Central memory CD8-positive, alpha-beta T cell (primary cell): ENCODE measurements at regions not wholly inside any gene's neighbourhood (a gene's known extent, or its start where the extent isn't known, plus 50 kb on each side); places are given as distances from the start of the nearest gene placed in this dataset.

Experiments
- ATAC-seq: fragments of 150-1000 bp; cut with Tn5 transposase; replicated peaks from 2 replicates; pipeline ENCODE4 v1.10.0; 2022; ENCODE audit warnings: mild to moderate bottlenecking, moderate FRiP score, moderate number of reproducible peaks; ENCODE audit not compliant: poor library complexity, severe bottlenecking; ENCODE audit errors: extremely low read depth
- DNase-seq, 2 donors: peaks; one replicate each; pipeline ENCODE4 v3.0.0; 2021; ENCODE audit warnings: low spot score in 2 of 2
- H3K27ac Mint-ChIP-seq: one replicate; pipeline ENCODE4 v1.8.0; 2022; ENCODE audit warnings: low read depth, mild to moderate bottlenecking, moderate library complexity, mixed read lengths
- H3K27me3 Mint-ChIP-seq: one replicate; pipeline ENCODE4 v1.8.0; 2022; ENCODE audit warnings: mixed read lengths
- H3K36me3 Mint-ChIP-seq: one replicate; pipeline ENCODE4 v1.8.0; 2022; ENCODE audit warnings: mild to moderate bottlenecking, moderate library complexity, mixed read lengths; ENCODE audit not compliant: insufficient read depth
- H3K4me1 Mint-ChIP-seq: one replicate; pipeline ENCODE4 v1.8.0; 2022; ENCODE audit warnings: mixed read lengths
- H3K4me3 Mint-ChIP-seq: one replicate; pipeline ENCODE4 v1.8.0; 2022; ENCODE audit warnings: mild to moderate bottlenecking, moderate library complexity, mixed read lengths
- H3K9me3 Mint-ChIP-seq: one replicate; pipeline ENCODE4 v1.8.0; 2022; ENCODE audit warnings: mixed read lengths

GRCh38 chr1:55539652-55540512 lies 324.7 kb upstream of the USP24 start:
- H3K4me3 Mint-ChIP-seq: no peak overlapping the region

GRCh38 chr1:55538428-55538827 lies 323.3 kb upstream of the USP24 start:
- no peak overlapping the region for H3K27ac Mint-ChIP-seq
- no peak for DNase-seq
- no peaks in the 10 kb centered on the region for H3K4me1 Mint-ChIP-seq
- H3K9me3 Mint-ChIP-seq: no peaks in the 10 kb centered on the region
- H3K36me3 Mint-ChIP-seq: no peaks in the 10 kb centered on the region
- no peaks in the 10 kb centered on the region for H3K27me3 Mint-ChIP-seq
- no peak overlapping the region for H3K4me3 Mint-ChIP-seq
- ATAC-seq: no peak

More at GRCh38 chr1:55539652-55540512, 324.7 kb upstream of the USP24 start:
- DNase-seq (no peak), ATAC-seq (no peak)
- no peaks in the 10 kb centered on the region for H3K36me3 Mint-ChIP-seq
- no peak overlapping the region for H3K27ac Mint-ChIP-seq
- no peaks in the 10 kb centered on the region for H3K9me3 Mint-ChIP-seq
- peaks cover 8% of the 10 kb centered on the region for H3K27me3 Mint-ChIP-seq
- no peaks in the 10 kb centered on the region for H3K4me1 Mint-ChIP-seq

GRCh38 chr1:55536545-55536865 lies 321.3 kb upstream of the USP24 start:
- Mint-ChIP-seq H3K4me3 (no peak overlapping the region), H3K27ac (no peak overlapping the region), H3K27me3 (no peaks in the 10 kb centered on the region), H3K36me3 (no peaks in the 10 kb centered on the region), H3K4me1 (no peaks in the 10 kb centered on the region), H3K9me3 (no peaks in the 10 kb centered on the region)
- DNase-seq (no peak), ATAC-seq (no peak)

GRCh38 chr1:55535724-55536544 lies 320.8 kb upstream of the USP24 start:
- no peaks in the 10 kb centered on the region for H3K9me3 Mint-ChIP-seq
- H3K27ac Mint-ChIP-seq: no peak overlapping the region
- no peaks in the 10 kb centered on the region for H3K4me1 Mint-ChIP-seq
- H3K27me3 Mint-ChIP-seq: no peaks in the 10 kb centered on the region
- no peak overlapping the region for H3K4me3 Mint-ChIP-seq
- DNase-seq: no peak
- no peak for ATAC-seq
- H3K36me3 Mint-ChIP-seq: no peaks in the 10 kb centered on the region

GRCh38 chr1:55534565-55535121 lies 319.5 kb upstream of the USP24 start:
- Mint-ChIP-seq H3K27me3 (peaks cover 2% of the 10 kb centered on the region), H3K4me1 (no peaks in the 10 kb centered on the region), H3K9me3 (no peaks in the 10 kb centered on the region), H3K36me3 (no peaks in the 10 kb centered on the region), H3K27ac (no peak overlapping the region), H3K4me3 (no peak overlapping the region)
- no peak for DNase-seq
- no peak for ATAC-seq

- no peak for ATAC-seq
- H3K27me3 Mint-ChIP-seq: peaks cover 13% of the 10 kb centered on the region
- H3K36me3 Mint-ChIP-seq: no peaks in the 10 kb centered on the region
- no peak overlapping the region for H3K4me3 Mint-ChIP-seq
- H3K4me1 Mint-ChIP-seq: no peaks in the 10 kb centered on the region
- no peaks in the 10 kb centered on the region for H3K9me3 Mint-ChIP-seq
- no peak overlapping the region for H3K27ac Mint-ChIP-seq
- DNase-seq: no peak
These were observed 316.5 kb upstream of the USP24 start for GRCh38 chr1:55531644-55532043.

- no peaks in the 10 kb centered on the region for H3K4me1 Mint-ChIP-seq
- ATAC-seq (no peak), DNase-seq (no peak)
- no peaks in the 10 kb centered on the region for H3K36me3 Mint-ChIP-seq
- no peak overlapping the region for H3K4me3 Mint-ChIP-seq
- no peaks in the 10 kb centered on the region for H3K9me3 Mint-ChIP-seq
- H3K27ac Mint-ChIP-seq: no peak overlapping the region
- peaks cover 19% of the 10 kb centered on the region for H3K27me3 Mint-ChIP-seq
These were observed 315.8 kb upstream of the USP24 start for GRCh38 chr1:55530749-55531478.

- H3K4me1 Mint-ChIP-seq: no peaks in the 10 kb centered on the region
- ATAC-seq: no peak
- no peak for DNase-seq
- H3K4me3 Mint-ChIP-seq: no peak overlapping the region
- H3K27ac Mint-ChIP-seq: no peak overlapping the region
- no peaks in the 10 kb centered on the region for H3K9me3 Mint-ChIP-seq
- H3K27me3 Mint-ChIP-seq: peaks cover 26% of the 10 kb centered on the region
- no peaks in the 10 kb centered on the region for H3K36me3 Mint-ChIP-seq
These were observed 313.9 kb upstream of the USP24 start for GRCh38 chr1:55529017-55529416.

- no peak for DNase-seq
- Mint-ChIP-seq H3K36me3 (no peaks in the 10 kb centered on the region), H3K27me3 (peaks cover 26% of the 10 kb centered on the region)
These were observed 312.7 kb upstream of the USP24 start for GRCh38 chr1:55527831-55528230.

GRCh38 chr1:55526716-55527115 lies 311.6 kb upstream of the USP24 start:
- Mint-ChIP-seq H3K4me1 (no peaks in the 10 kb centered on the region), H3K9me3 (no peaks in the 10 kb centered on the region)
- ATAC-seq: no peak

More at GRCh38 chr1:55527831-55528230, 312.7 kb upstream of the USP24 start:
- Mint-ChIP-seq H3K27ac (no peak overlapping the region), H3K4me1 (no peaks in the 10 kb centered on the region), H3K9me3 (no peaks in the 10 kb centered on the region), H3K4me3 (no peak overlapping the region)
- no peak for ATAC-seq

GRCh38 chr1:55524006-55524405 lies 308.8 kb upstream of the USP24 start:
- no peak overlapping the region for H3K27ac Mint-ChIP-seq
- H3K36me3 Mint-ChIP-seq: no peaks in the 10 kb centered on the region
- no peak for ATAC-seq
- no peak overlapping the region for H3K4me3 Mint-ChIP-seq
- peaks cover 19% of the 10 kb centered on the region for H3K27me3 Mint-ChIP-seq
- H3K4me1 Mint-ChIP-seq: no peaks in the 10 kb centered on the region
- no peak for DNase-seq
- H3K9me3 Mint-ChIP-seq: no peaks in the 10 kb centered on the region

More at GRCh38 chr1:55526716-55527115, 311.6 kb upstream of the USP24 start:
- Mint-ChIP-seq H3K27ac (no peak overlapping the region), H3K36me3 (no peaks in the 10 kb centered on the region), H3K27me3 (peaks cover 26% of the 10 kb centered on the region), H3K4me3 (no peak overlapping the region)
- no peak for DNase-seq

- DNase-seq (no peak), ATAC-seq (no peak)
- peaks cover 25% of the 10 kb centered on the region for H3K27me3 Mint-ChIP-seq
- H3K4me3 Mint-ChIP-seq: no peak overlapping the region
- no peaks in the 10 kb centered on the region for H3K4me1 Mint-ChIP-seq
- H3K9me3 Mint-ChIP-seq: no peaks in the 10 kb centered on the region
- H3K36me3 Mint-ChIP-seq: no peaks in the 10 kb centered on the region
- H3K27ac Mint-ChIP-seq: no peak overlapping the region
These were observed 307.8 kb upstream of the USP24 start for GRCh38 chr1:55522982-55523381.
